ENCODE measurements at regions not wholly inside any gene's neighbourhood (a gene's known extent, or its start where the extent isn't known, plus 50 kb on each side); places are given as distances from the start of the nearest gene placed in this dataset.
A peak's percentile ranks its signal among the peaks of the same experiment; 100 is the strongest.

GRCh38 chr6:54646069-54646950 lies 200.3 kb upstream of the FAM83B start:
- DNase-seq = no peak

GRCh38 chr6:54646951-54647664 lies 199.5 kb upstream of the FAM83B start:
- DNase-seq = no peak

GRCh38 chr6:54654381-54654780 lies 192.2 kb upstream of the FAM83B start:
- peak; percentile 37 for DNase-seq

- DNase-seq = peak; percentile 98
These were observed 191.4 kb upstream of the FAM83B start for GRCh38 chr6:54655162-54655561.

GRCh38 chr6:54665278-54665677 lies 181.3 kb upstream of the FAM83B start:
- DNase-seq = no peak

- no peak for DNase-seq
These were observed 166.0 kb upstream of the FAM83B start for GRCh38 chr6:54680531-54680930.

GRCh38 chr6:54681267-54681666 lies 165.3 kb upstream of the FAM83B start:
- DNase-seq = no peak

- DNase-seq = no peak
These were observed 164.6 kb upstream of the FAM83B start for GRCh38 chr6:54681987-54682386.

GRCh38 chr6:54689620-54690019 lies 157.0 kb upstream of the FAM83B start:
- DNase-seq = no peak

GRCh38 chr6:54690596-54690995 lies 156.0 kb upstream of the FAM83B start:
- DNase-seq = no peak

- DNase-seq = no peak
These were observed 151.5 kb upstream of the FAM83B start for GRCh38 chr6:54694928-54695532.

GRCh38 chr6:54695815-54696214 lies 150.8 kb upstream of the FAM83B start:
- DNase-seq = no peak

GRCh38 chr6:54697424-54697823 lies 149.1 kb upstream of the FAM83B start:
- DNase-seq = no peak

- no peak for DNase-seq
These were observed 147.6 kb upstream of the FAM83B start for GRCh38 chr6:54698974-54699373.

- no peak for DNase-seq
These were observed 146.4 kb upstream of the FAM83B start for GRCh38 chr6:54700158-54700557.

- DNase-seq = no peak
These were observed 143.8 kb upstream of the FAM83B start for GRCh38 chr6:54702772-54703171.

GRCh38 chr6:54706391-54706790 lies 140.2 kb upstream of the FAM83B start:
- no peak for DNase-seq

GRCh38 chr6:54706844-54707605 lies 139.5 kb upstream of the FAM83B start:
- no peak for DNase-seq

- no peak for DNase-seq
These were observed 136.1 kb upstream of the FAM83B start for GRCh38 chr6:54710456-54710855.

- no peak for DNase-seq
These were observed 130.6 kb upstream of the FAM83B start for GRCh38 chr6:54716010-54716409.

GRCh38 chr6:54716877-54717276 lies 129.7 kb upstream of the FAM83B start:
- DNase-seq = no peak

- peak; percentile 43 for DNase-seq
These were observed 128.6 kb upstream of the FAM83B start for GRCh38 chr6:54717849-54718455.
